Activated CD4-positive, alpha-beta memory T cell treated with anti-CD3 and anti-CD28 coated beads, Interleukin-2, amount 10 ng/mL, durations not matched to agents 7 days and 5 days (primary cell): ENCODE measurements at regions not wholly inside any gene's neighbourhood (a gene's known extent, or its start where the extent isn't known, plus 50 kb on each side); places are given as distances from the start of the nearest gene placed in this dataset.

ENCODE experiments used
- CTCF ChIA-PET: fragments of 350-600 bp; sonication (Branson Sonifier 250); formaldehyde crosslinking; loops from one replicate; lab custom pipeline; 2021; ENCODE audit warnings: antibody characterized with exemption, inconsistent platforms; lab: Charles Lee
- POLR2A ChIA-PET: fragments of 350-600 bp; sonication (Branson Sonifier 250); formaldehyde crosslinking; loops from one replicate; lab custom pipeline; 2021; ENCODE audit warnings: antibody characterized with exemption; lab: Charles Lee
- DNase-seq: peaks from one replicate; pipeline ENCODE4 v3.0.0-alpha.2; 2020
- H3K27ac Mint-ChIP-seq: one replicate; pipeline ENCODE4 v1.8.0; 2021; ENCODE audit warnings: mild to moderate bottlenecking, mixed read lengths
- H3K27me3 Mint-ChIP-seq: one replicate; pipeline ENCODE4 v1.8.0; 2021; ENCODE audit warnings: mixed read lengths
- H3K36me3 Mint-ChIP-seq: one replicate; pipeline ENCODE4 v1.8.0; 2021; ENCODE audit warnings: low read depth, mixed read lengths
- H3K4me1 Mint-ChIP-seq: one replicate; pipeline ENCODE4 v1.8.0; 2021; ENCODE audit warnings: mixed read lengths
- H3K4me3 Mint-ChIP-seq: one replicate; pipeline ENCODE4 v1.8.0; 2021; ENCODE audit warnings: mild to moderate bottlenecking, mixed read lengths
- H3K9me3 Mint-ChIP-seq: one replicate; pipeline ENCODE4 v1.8.0; 2021; ENCODE audit warnings: mixed read lengths

- Mint-ChIP-seq H3K27me3 (no peaks in the 10 kb centered on the region), H3K9me3 (no peaks in the 10 kb centered on the region), H3K27ac (no peak overlapping the region), H3K36me3 (no peaks in the 10 kb centered on the region), H3K4me3 (no peak overlapping the region), H3K4me1 (peaks cover 2% of the 10 kb centered on the region)
- DNase-seq, result no peak
- CTCF ChIA-PET, result interaction anchor here (1.3 to 1.7 kb wide), 3 partner anchors 10 to 198 kb away, joined by 3 read pairs; no protein-coding TSS in a partner anchor
- POLR2A ChIA-PET, result interaction anchor here (0.9 kb wide), 1 partner anchor 1049 kb away, joined by 3 read pairs; the partner anchor contains the start of gene TBC1D5
Observed at GRCh38 chr3:18791182-18791581, 357.1 kb upstream of the KCNH8 start.

- DNase-seq, result no peak
- no peak overlapping the region for H3K27ac Mint-ChIP-seq
- ChIA-PET POLR2A (interaction anchor here (1.0 kb wide), 1 partner anchor 145 kb away, joined by 3 read pairs; no protein-coding TSS in a partner anchor), CTCF (interaction anchor here (0.6 to 1.7 kb wide), 3 partner anchors 41 to 200 kb away, joined by 3 read pairs; no protein-coding TSS in a partner anchor)
- H3K27me3 Mint-ChIP-seq, result no peaks in the 10 kb centered on the region
- H3K4me1 Mint-ChIP-seq, result peaks cover 2% of the 10 kb centered on the region
- H3K36me3 Mint-ChIP-seq, result no peaks in the 10 kb centered on the region
- no peaks in the 10 kb centered on the region for H3K9me3 Mint-ChIP-seq
- H3K4me3 Mint-ChIP-seq, result no peak overlapping the region
Observed at GRCh38 chr3:18790384-18790783, 357.9 kb upstream of the KCNH8 start.

- Mint-ChIP-seq H3K4me1 (peaks cover 2% of the 10 kb centered on the region), H3K27ac (no peak overlapping the region), H3K4me3 (no peak overlapping the region), H3K27me3 (no peaks in the 10 kb centered on the region), H3K9me3 (no peaks in the 10 kb centered on the region), H3K36me3 (no peaks in the 10 kb centered on the region)
- no peak for DNase-seq
- CTCF ChIA-PET, result interaction anchor here (0.6 to 1.7 kb wide), 3 partner anchors 42 to 201 kb away, joined by 3 read pairs; no protein-coding TSS in a partner anchor
- POLR2A ChIA-PET, result interaction anchor here (1.0 kb wide), 1 partner anchor 144 kb away, joined by 3 read pairs; no protein-coding TSS in a partner anchor
Observed at GRCh38 chr3:18789734-18790133, 358.6 kb upstream of the KCNH8 start.

DNA sequence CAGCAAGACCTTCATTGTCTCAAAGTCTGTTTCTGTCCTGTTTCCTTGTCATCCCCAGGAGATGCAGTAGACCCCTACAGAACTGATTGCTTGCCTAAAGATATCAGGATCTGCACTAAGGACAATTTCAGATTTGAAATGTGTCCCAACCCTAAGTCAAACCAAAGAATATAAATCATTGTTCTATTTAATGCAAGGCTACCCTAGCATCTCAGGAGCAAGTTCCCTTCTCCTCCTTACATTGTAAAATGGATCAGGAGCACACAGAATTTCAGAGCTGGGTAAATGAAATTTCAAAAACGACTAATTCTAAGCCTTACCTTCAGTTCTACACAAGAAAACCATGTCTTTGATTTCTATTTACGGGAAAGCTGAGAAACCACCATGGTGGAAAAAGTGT is 360.9 kb upstream of the KCNH8 start:
- POLR2A ChIA-PET, result no interaction called here
- Mint-ChIP-seq H3K27me3 (no peaks in the 10 kb centered on the region), H3K36me3 (no peaks in the 10 kb centered on the region), H3K4me1 (peaks cover 2% of the 10 kb centered on the region), H3K27ac (no peak overlapping the region), H3K4me3 (no peak overlapping the region), H3K9me3 (no peaks in the 10 kb centered on the region)
- CTCF ChIA-PET, result interaction anchor here (1.6 kb wide), 1 partner anchor 228 kb away, joined by 6 read pairs; no protein-coding TSS in a partner anchor
- DNase-seq, result no peak

GRCh38 chr3:18786650-18787323 is 361.5 kb upstream of the KCNH8 start:
- Mint-ChIP-seq H3K27ac (no peak overlapping the region), H3K9me3 (no peaks in the 10 kb centered on the region), H3K36me3 (no peaks in the 10 kb centered on the region), H3K4me3 (no peak overlapping the region), H3K4me1 (peaks cover 2% of the 10 kb centered on the region), H3K27me3 (no peaks in the 10 kb centered on the region)
- ChIA-PET POLR2A (no interaction called here), CTCF (interaction anchor here (1.6 kb wide), 1 partner anchor 227 kb away, joined by 6 read pairs; no protein-coding TSS in a partner anchor)
- no peak for DNase-seq

DNA sequence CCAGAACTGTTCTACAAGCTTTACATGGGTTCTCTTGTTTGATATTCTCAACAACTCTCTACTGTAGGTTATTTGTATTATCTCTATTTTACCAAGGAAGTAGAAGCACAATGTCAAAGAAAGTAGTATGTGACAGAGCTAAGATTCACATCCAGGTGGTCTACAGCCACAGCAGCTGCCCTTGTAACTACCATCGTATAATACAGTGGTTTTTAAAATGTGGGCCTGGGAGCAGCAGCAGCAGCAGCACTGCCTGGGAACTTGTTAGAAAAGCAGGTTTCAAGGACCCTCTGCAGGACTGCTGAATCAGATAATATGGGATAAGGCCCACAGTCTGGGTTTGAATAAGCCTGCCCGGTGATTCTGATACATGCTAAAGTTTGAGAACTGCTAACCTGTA is 357.1 kb upstream of the SATB1 start:
- Mint-ChIP-seq H3K27me3 (no peaks in the 10 kb centered on the region), H3K9me3 (no peaks in the 10 kb centered on the region), H3K4me1 (peaks cover 14% of the 10 kb centered on the region), H3K27ac (no peak overlapping the region), H3K4me3 (no peak overlapping the region), H3K36me3 (no peaks in the 10 kb centered on the region)
- no peak for DNase-seq
- POLR2A ChIA-PET, result no interaction called here
- CTCF ChIA-PET, result no interaction called here

- Mint-ChIP-seq H3K36me3 (no peaks in the 10 kb centered on the region), H3K27ac (no peak overlapping the region), H3K27me3 (no peaks in the 10 kb centered on the region), H3K4me3 (no peak overlapping the region), H3K9me3 (no peaks in the 10 kb centered on the region), H3K4me1 (peaks cover 14% of the 10 kb centered on the region)
- ChIA-PET POLR2A (no interaction called here), CTCF (interaction anchor here (1.5 kb wide), 1 partner anchor 23 kb away, joined by 3 read pairs; no protein-coding TSS in a partner anchor)
- DNase-seq, result no peak
Observed at GRCh38 chr3:18780959-18781358, 355.8 kb upstream of the SATB1 start.

DNA sequence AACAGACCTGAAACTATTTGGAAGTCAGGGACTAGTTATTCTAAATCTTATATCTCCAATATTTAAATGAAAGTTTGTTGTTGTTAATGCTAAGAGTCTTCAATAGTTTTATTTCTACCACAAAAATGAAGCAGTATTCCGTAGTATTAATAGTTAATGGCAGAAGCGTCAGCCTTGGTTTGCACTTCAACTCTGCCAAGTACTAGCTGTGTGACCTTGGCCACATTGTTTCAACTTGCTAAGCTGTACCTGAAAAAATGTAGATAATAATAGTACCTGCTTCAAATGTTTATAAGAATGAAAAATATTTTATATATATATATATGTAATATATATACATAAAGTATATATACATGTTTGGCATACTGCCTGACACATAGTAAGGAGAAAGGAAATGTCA is 354.6 kb upstream of the SATB1 start:
- Mint-ChIP-seq H3K36me3 (no peaks in the 10 kb centered on the region), H3K27ac (no peak overlapping the region), H3K4me3 (no peak overlapping the region), H3K27me3 (no peaks in the 10 kb centered on the region), H3K9me3 (no peaks in the 10 kb centered on the region), H3K4me1 (peaks cover 14% of the 10 kb centered on the region)
- ChIA-PET CTCF (interaction anchor here (1.5 kb wide), 1 partner anchor 21 kb away, joined by 6 read pairs; no protein-coding TSS in a partner anchor), POLR2A (no interaction called here)
- DNase-seq, result no peak

GRCh38 chr3:18778598-18778997 is 353.5 kb upstream of the SATB1 start:
- H3K4me1 Mint-ChIP-seq, result peaks cover 14% of the 10 kb centered on the region
- no peak for DNase-seq
- H3K36me3 Mint-ChIP-seq, result no peaks in the 10 kb centered on the region
- ChIA-PET POLR2A (no interaction called here), CTCF (interaction anchor here (0.9 to 1.5 kb wide), 2 partner anchors 20 to 341 kb away, joined by 3 to 6 read pairs; no protein-coding TSS in a partner anchor)
- no peak overlapping the region for H3K27ac Mint-ChIP-seq
- H3K4me3 Mint-ChIP-seq, result no peak overlapping the region
- H3K27me3 Mint-ChIP-seq, result no peaks in the 10 kb centered on the region
- H3K9me3 Mint-ChIP-seq, result no peaks in the 10 kb centered on the region

GRCh38 chr3:18778094-18778493 is 353.0 kb upstream of the SATB1 start:
- Mint-ChIP-seq H3K36me3 (no peaks in the 10 kb centered on the region), H3K27ac (no peak overlapping the region), H3K9me3 (no peaks in the 10 kb centered on the region), H3K4me1 (peaks cover 14% of the 10 kb centered on the region), H3K27me3 (no peaks in the 10 kb centered on the region), H3K4me3 (no peak overlapping the region)
- CTCF ChIA-PET, result no interaction called here
- POLR2A ChIA-PET, result no interaction called here
- no peak for DNase-seq

- no peaks in the 10 kb centered on the region for H3K9me3 Mint-ChIP-seq
- H3K36me3 Mint-ChIP-seq, result no peaks in the 10 kb centered on the region
- peaks cover 4% of the 10 kb centered on the region for H3K27me3 Mint-ChIP-seq
- POLR2A ChIA-PET, result interaction anchor here (1.1 kb wide), 1 partner anchor 329 kb away, joined by 3 read pairs; no protein-coding TSS in a partner anchor
- CTCF ChIA-PET, result no interaction called here
- H3K4me3 Mint-ChIP-seq, result no peak overlapping the region
- H3K27ac Mint-ChIP-seq, result no peak overlapping the region
- DNase-seq, result no peak
- H3K4me1 Mint-ChIP-seq, result peaks cover 16% of the 10 kb centered on the region
Observed at GRCh38 chr3:18775501-18775900, 350.4 kb upstream of the SATB1 start.

DNA sequence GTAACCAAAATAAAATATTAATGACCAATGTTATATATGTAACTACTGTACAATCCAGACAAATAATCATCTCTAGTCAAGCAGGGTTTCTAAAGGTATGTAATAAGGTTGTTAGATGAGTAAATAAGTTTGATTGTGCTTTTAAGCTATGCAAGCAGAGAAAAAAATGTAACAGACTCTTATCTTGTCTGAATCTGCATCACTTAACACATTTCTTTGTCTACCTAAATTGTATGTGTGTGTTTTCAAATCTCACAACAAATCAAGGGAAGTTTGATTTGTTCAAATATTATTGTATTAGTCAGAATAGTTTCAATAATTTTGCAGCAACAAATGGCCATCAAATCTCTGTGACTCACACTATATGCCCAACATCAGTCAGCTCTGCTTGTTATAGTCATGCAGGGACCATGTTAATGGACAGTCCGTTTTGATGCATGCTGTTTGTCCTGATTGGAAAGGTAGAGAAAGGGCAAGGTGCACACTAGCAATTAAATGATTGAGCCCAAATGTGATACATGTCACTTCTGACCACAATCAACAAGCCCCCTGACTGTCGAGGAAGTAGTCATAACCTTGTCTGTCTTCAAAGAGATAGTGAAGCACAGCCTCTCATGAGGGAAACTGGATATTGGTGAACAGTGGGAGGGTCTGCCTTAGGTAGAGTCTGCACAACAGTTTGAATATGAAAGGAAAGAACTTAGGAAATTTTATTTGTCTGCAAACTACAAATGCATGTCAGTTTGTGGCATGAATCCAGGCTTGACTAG is 349.4 kb upstream of the SATB1 start:
- Mint-ChIP-seq H3K9me3 (no peaks in the 10 kb centered on the region), H3K27me3 (peaks cover 4% of the 10 kb centered on the region), H3K36me3 (no peaks in the 10 kb centered on the region), H3K4me1 (peaks cover 17% of the 10 kb centered on the region), H3K27ac (no peak overlapping the region), H3K4me3 (no peak overlapping the region)
- no peak for DNase-seq
- CTCF ChIA-PET, result no interaction called here
- POLR2A ChIA-PET, result interaction anchor here (1.1 kb wide), 1 partner anchor 328 kb away, joined by 3 read pairs; no protein-coding TSS in a partner anchor
